ENCODE measurements at regions not wholly inside any gene's neighbourhood (a gene's known extent, or its start where the extent isn't known, plus 50 kb on each side); places are given as distances from the start of the nearest gene placed in this dataset.

- no peak for TF ChIP-seq POLR2A (IDR thresholded peaks at IDR 0.05; ENCODE audit: extremely low read depth, insufficient read length)
- TF ChIP-seq MAX (IDR thresholded peaks at IDR 0.05; ENCODE audit: low read depth, low read length), result no peak
- no peak for TF ChIP-seq CTCF (IDR thresholded peaks at IDR 0.05; ENCODE audit: low read depth, low read length)
- no peak for TF ChIP-seq MYC (IDR thresholded peaks at IDR 0.05; ENCODE audit: low read depth, low read length)
Measured at GRCh38 chr21:14693997-14694396, 147.9 kb upstream of the SAMSN1 start.
